HuH-7 (cell line): ENCODE measurements at regions not wholly inside any gene's neighbourhood (a gene's known extent, or its start where the extent isn't known, plus 50 kb on each side); places are given as distances from the start of the nearest gene placed in this dataset.
"Not testable (repeated sequence)": the region's sequence is repeated elsewhere in the genome, so short reads cannot be mapped to it uniquely, and the experiment has no call there.

Experiments used
- DNase-seq: peaks from one replicate; pipeline ENCODE4 v3.0.0; 2011; ENCODE audit warnings: low spot score

DNA sequence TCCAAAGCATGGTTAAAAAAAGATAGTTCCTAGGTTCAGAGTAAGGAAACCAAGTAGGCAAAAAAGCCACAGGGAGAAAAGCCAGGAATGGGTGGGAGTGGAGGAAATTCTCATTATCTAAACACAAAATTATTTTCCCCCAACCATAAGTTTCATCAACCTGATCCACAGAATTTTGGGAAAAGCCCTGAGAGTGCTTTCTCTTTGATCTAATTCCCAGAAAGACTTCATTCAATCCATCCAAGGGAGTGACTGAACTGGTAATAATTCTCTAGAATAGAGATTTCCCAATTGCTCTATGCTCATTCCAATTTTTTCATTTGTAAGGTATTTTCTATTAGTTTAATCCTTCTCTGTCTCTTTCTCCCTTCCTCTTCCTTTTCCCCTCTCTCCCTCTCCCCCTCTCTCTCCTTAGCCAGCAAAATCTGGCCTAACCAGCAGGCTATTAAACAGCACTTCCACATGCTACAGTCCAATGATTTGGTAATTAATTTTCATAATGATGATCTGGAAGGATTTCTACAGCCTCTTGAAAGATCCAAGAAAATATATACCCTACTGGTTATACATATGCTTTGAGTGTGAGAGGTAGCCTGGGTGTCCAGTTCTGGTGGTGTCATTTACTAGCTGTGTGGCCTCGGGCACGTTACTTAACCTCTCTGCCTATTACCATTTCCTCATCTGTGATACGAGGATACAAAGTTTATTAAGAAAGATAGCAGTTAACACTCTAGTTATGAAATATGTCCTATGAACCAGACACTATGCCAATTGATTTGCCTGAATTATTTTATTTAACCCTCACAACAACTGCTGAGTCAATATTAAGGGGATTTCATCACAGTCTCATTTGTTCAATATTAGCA lies 251.5 kb upstream of the RASGEF1B start:
- no peak for DNase-seq

DNA sequence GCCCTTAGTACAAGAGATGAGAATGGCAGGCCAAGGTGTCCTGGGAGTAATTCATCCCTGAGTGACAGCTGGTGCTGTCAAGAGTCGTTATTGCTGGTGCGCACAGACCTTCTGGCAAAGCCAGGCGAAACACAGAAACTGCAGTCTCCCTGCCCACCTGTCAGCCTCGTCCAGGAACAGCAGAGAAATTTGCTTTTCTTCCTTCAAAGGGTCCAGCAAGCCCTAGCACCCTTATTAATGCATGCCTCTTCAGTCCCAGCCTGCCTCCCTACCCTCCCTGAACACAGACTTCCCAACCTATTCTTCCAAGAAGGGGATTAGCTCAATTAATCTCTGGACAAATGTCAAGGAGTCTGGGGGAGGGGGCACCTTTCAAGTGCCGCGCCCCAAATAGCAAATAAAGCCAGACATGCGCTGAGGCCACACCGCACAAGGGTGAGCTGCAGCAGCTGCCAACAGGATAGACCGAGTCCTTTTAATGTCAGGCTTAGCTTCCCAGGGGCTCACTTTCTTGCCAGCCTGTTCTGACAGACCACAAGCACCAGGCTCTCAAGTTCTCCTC lies 250.7 kb upstream of the RASGEF1B start:
- no peak for DNase-seq

DNA sequence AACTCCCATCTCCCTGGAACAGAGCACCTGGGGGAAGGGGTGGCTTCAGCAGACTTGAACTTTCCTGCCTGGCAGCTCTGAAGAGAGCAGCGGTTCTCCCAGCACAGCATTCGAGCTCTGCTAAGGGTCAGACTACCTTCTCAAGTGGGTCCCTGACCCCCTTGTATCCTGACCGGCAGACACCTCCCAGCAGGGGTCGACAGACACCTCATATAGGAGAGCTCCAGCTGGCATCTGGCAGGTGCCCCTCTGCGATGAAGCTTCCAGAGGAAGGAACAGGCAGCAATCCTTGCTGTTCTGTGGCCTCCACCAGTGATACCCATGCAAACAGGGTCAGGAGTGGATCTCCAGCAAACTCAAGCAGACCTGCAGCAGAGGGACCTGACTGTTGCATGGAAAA lies 244.1 kb upstream of the RASGEF1B start:
- DNase-seq: no peak

DNA sequence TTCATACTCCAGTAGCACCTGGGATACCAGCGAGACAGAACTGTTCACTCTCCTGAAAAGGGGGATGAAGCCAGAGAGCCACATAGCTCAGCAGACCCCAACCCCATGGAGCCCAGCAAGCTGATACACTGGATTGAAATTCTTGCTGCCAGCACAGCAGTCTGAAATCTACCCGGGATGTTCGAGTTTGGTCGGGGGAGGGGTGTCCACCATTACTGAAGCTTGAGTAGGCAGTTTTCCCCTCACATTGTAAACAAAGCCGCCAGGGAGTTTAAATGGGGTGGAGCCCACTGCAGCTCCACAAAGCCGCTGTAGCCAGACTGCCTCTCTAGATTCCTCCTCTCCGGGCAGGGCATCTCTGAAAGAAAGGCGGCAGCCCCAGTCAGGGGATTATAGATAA lies 243.7 kb upstream of the RASGEF1B start:
- not testable (repeated sequence) for DNase-seq

DNA sequence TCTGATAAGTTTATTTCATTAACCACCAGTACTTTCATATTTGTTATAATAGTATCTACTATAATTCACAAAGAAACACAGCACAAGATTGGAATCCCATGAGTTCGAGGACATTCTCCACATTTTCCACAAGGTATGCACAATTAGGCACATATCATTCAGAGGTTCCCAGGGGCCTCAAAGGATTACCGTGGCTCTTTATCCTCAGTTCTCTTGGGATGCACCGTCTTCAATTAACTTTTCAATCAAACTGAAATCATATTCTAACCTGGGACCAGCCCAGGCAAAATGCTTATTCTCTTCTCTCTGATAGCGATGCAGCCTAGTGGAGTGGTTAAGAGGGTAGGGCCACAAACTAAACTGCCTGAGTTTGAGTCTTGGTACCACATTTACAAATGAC lies 242.6 kb upstream of the RASGEF1B start:
- no peak for DNase-seq

DNA sequence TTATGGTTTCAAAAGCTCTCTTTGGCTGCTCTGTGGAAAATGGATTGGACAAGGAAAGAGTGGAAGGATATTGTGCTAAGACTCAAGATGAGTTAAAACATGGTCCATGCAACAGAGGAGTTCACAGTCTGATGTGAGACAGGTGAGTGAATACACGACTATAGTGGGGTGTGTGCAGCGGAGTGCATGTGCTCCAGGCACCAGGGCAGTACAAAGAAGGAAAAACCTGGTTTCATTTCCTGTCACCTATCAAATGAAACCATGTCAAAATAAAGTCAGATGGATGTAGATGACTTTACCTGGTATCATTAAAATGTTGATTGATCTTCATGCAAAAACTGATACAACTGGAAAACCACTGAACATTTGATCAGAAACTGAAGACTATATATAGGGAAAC lies 241.0 kb upstream of the RASGEF1B start:
- DNase-seq: no peak

DNA sequence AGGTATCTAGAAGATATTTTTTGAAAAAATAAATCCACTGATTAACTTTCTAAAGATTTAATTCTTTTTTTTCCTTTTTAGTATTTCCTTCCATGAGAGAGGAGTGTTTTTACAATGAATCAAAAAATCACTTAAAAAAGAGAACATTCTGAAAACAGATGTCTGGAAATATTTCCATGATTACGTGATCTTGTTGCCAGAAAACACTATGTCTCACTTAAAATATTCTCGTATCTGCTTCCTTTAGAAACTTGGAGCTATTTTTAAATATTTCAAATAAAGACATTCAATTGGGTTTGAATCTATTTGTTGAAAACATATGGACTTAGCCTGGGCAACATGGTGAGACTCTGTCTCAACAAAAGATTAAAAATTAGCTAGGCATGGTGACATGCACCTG lies 232.8 kb upstream of the RASGEF1B start:
- DNase-seq: no peak

DNA sequence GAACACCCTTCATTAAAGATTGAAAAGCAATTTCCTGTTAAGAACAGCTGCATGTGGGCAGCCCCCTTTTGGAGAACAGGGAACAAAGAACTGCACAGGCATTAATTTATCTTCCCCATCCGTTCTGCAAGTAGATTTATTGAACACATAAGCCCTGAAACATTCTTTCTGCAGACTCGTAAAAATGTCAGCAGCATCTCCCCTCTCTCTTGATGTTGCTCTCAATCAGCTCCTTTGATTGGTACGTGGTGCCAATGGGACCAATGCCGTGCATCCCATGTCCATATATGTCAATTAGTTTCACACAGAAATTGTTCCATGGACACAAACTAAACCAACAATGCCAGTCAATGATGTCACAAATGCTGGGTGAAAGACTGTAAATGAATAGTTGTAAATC lies 228.5 kb upstream of the RASGEF1B start:
- no peak for DNase-seq

DNA sequence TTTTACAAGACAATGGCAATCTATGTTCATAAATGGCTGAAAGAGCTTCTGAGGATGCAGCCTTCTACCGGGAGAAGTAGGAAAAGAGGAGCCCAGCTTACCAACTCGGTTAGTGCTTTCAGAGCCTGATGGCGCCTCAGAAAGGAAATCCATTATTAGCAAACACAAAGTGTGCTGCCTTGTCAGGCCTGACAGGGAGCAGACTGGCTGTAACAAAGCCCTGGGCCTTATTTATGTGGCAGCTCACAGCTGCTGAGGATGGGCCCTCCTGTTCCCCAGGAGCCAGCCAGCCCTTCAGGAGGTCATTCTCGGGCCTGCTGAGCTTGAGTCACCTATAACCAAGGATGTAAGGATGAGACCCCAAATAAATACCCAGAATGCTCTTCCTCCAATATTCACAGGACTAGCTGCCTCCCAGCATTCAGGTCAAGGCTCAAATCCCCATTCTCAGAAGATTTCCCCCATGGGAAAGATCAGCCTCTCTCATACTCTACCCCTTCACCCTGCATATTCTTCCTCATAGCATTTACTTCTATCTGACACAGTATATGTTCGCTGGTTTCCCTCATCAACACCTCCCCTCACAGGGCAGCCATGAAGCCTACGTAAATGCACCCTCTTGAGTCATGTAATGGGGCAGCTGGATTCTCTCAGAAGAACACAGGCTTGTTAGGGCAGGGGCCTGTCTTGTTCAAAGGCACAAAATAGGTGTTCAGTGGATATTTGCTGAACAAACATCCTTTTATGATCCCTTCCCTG lies 227.0 kb upstream of the RASGEF1B start:
- no peak for DNase-seq

DNA sequence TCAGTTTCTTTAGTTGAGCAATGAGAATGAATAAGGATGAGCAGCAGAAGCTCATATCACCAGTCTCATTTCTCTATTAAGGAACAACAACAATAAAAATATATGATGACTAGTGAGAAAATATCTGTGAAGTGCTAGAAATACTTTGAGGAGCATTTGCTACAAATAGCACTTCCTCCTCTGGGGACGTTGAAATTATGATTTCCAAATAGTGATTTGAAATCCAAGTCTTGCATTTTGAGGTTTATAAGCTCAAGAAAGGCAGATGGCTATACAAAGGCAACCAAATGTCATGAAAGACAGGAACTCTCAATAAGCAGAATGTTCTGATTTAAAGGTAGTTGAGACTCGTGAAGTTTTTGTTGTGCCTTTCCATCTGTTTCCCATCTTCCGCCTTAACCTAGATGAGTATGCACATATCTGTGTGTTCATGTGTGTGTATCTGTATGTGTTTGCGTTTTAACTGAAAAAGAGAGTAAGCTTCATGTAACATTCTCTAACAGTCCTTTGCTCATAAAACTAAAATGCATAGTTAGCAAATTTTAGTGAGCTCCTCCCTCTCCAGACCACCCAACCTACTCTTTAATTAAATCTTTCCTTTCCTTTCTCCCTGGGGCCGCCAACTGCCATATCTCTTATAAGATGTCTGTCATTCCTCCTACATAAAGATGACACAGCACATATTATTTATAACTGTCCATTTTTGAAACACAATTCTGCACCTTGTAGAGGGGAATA lies 222.6 kb upstream of the RASGEF1B start:
- DNase-seq: no peak

DNA sequence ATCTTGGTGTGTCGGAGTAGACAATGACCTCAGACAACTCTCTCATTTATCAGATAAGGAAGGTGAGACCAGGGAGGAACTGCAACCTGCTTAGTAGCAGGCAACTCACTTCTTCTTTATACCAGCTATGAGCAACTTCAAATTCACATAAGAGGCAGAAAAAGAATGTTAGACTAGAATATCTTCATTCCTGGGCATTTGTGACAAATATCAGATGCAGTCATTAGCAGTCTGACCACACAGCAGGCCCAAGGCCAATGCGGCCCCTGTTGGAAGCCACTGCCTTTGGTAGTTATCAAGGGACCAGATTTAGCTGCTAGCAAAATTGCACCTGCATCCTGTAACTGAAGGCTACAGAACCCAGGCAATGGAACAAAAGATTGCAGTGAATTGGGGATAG lies 219.2 kb upstream of the RASGEF1B start:
- DNase-seq: no peak

DNA sequence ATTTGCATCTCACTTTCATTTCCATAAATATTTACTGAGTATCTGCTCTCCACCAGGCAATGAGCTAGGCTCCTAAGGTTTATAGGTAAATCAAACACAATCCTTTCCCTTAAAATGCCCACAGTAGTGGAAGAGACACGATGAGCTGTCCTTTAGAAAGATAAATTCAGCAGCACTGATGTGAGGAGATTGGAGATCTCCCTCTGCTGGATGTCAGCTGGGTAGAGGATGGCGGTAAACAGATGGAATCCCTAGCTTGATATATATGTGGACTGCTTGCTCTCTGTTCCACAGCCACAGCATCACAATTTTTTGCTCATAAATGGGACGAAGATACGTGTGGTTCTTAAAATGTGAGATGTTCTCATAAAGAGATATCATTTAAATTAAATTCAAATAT lies 216.4 kb upstream of the RASGEF1B start:
- DNase-seq: peak; percentile 6

DNA sequence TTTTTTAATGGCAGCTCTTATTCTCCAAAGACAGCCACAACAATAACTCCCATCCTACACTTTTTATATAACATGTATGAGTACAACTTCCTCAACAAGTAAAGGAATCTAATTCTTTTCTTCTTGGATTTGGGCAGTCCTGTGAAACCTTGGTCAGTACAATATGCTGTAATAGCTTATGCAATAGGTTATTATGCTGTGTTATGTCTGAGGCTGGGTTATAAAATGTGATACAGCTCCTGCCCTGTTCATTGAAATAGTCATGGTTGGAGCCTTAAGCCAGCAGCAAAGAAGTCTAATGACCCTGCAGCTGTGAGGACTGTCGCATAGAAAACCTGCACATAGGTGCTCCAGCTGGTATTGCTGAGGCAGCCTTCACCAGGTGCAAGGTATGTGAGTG lies 215.8 kb upstream of the RASGEF1B start:
- no peak for DNase-seq

DNA sequence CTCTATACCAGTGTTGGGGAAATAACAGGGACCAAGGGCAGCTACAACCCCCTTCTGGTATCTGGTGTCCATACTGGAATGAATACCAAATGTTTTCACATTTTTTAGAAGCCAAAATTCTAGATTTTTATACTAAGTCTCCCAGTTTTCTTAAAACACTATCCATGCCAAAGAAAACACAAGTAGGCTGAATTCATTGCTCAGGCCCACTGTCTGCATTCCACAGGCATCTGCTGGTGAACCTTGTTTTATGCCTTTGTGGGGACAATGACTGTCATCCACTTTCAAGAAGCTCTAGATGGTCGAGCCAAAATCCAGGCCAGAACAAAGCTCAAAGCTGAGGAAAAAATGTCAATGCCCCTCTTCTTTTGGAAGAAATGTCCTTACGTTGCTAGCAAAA lies 213.4 kb upstream of the RASGEF1B start:
- no peak for DNase-seq

DNA sequence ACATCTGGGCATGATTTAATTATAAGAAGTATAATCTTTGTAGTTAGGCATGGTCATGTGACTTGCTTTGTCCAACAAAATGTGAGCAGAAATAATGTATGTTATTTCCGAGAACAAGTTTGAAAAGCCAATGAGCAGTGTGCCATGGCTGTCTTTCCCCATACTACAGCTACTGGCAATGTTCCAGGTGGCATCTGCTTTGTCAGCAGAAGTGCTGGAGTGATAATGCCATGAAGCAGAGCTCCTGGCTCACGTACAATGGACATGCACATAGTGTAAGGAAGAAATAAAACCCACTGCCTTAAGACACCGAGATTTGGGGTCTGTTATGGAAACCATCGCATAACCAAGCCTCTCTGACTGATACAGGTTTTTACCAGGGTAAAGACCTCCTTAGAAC lies 212.6 kb upstream of the RASGEF1B start:
- no peak for DNase-seq

DNA sequence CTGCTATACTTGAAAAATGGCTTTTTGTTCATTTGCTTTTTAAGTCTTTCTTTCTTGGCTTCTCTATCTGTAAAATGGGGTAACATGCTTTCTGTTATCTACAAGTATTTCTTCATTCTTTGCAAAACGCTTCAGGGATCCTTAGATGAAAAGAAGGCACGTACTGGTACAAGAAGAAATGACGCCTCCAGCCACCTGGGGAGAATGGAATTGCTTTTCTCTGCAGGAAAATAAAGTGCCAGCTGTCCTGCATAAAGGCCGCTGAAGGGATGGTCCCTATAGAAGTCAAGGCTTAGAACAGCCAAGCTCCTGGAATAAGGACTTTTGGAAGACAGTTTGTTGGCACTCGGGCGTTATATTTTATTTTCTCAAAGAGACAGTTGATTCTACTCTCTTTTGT lies 210.8 kb upstream of the RASGEF1B start:
- no peak for DNase-seq

DNA sequence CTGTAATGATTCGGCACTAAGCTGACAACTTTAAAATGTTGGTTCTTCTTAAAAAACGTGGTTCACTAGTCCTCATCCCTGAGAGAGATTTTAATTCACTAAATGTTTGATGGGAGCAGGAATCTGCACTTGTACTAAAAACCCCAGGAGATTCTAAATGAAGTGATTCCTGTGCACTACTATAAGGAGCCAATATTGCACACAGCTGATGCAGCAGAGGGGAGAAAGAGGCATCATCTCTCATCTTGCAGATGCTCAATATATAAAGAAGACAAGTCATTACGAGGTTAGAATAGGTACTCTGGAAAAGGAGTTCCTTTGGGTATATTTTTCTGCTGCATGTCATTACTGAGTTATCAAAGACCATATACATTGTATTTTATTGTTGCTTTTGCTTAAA lies 207.6 kb upstream of the RASGEF1B start:
- no peak for DNase-seq

DNA sequence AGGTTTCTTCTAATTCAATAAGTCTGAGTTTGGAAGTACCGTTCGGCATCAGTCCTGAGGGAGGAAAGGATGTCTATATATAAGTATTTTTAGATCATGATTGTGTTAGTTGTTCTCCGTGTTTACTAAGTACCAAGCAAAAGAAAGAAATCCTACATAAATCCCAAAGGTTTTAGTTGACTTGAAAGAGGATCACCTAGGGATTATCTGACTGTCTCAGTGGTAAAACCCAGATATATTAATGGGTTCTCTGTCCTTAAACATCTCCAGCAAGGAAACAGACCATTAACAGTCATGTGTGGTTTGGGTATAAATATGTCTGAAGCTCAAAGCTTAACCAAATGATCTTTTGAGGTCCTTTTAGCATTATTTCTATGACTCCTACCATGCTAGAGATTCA lies 207.1 kb upstream of the RASGEF1B start:
- no peak for DNase-seq

DNA sequence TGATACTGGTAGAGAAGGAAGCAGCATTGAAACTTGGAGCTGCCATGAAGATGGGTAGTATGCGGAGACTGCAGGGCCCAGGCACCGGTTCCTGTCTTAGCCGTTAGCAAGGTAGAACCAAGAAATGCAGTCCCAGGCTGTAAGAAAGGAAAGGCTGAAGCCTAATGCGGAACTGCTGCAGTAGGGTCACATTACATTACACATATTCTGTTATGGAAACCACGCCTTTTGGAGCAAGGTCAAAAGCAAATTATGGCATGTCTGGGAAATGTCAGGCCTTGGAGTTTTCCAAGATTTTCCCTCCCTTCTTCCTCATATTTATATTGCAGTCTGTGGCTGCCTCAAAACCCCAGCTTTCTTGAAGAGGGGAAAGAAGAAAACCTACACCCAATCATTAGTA lies 204.8 kb upstream of the RASGEF1B start:
- DNase-seq: no peak

DNA sequence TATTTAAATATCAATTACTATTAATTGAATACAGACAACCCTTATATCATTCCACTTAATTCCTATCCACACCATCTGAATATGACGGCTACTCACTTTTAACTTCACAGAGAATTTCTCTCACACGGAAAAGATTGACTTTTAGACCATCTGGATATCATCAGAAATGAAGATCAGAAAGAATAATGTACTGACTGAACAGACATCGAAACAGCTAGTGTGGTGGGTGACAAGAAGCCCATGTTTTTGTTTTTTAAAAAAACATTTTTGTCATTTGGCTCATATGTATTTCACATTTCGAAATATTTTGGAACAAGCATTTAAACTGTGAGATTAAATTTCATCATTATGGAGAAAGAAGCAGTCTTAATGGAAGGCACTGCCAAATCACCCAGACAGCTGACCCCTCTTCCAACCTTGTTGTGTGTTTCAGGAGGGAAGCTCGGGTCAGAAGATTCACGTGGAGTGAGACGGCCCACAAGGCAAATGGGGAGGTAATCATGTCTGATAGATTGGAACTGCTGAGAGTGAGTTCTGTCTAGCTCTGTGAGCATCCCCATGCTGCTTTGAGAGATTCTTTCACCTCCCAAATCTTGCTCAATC lies 204.2 kb upstream of the RASGEF1B start:
- DNase-seq: no peak

DNA sequence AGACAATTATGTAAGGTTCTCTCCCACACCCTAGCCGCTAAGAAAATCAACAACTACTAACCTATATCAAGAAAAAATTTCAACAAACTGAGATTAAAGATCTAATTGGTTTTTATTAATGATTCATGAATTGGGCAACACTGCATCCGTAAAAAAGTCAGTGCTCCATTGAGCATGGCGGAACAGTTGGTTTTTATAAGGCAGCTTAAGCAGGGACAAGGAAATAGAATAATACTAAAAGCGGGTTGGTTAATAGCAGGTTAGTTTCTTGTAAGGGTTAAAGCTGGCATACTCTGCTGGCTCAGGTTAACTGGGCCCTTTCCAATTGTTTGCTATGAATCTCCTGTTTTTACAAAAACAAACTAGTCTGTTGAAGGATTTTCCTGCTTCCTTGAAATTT lies 202.3 kb upstream of the RASGEF1B start:
- DNase-seq: no peak

DNA sequence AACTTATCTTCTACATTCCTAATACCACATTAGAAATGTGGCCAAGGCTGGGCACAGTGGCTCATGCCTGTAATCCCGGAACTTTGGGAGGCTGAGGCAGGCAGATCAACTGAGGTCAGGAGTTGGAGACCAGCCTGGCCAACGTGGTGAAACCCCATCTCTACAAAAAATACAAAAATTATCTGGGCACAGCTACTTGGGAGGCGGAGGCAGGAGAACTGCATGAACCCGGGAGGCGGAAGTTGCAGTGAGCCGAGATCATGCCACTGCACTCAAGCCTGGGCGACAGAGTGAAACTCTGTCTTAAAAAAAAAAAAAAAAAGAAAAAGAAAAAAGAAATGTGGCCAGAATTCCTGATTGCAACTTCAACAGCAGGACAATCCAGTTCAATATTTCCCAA lies 196.6 kb upstream of the RASGEF1B start:
- not testable (repeated sequence) for DNase-seq
